Panc1 (cell line): ENCODE measurements at regions not wholly inside any gene's neighbourhood (a gene's known extent, or its start where the extent isn't known, plus 50 kb on each side); places are given as distances from the start of the nearest gene placed in this dataset.

Experiments used
- ATAC-seq: fragments of 200-7000 bp; cut with Tn5 transposase; 2 replicates; pipeline ENCODE4 v1.9.1; 2020; ENCODE audit warnings: mild to moderate bottlenecking, moderate library complexity
- BruUV-seq: library from RNA; stranded (reverse); fragments of 400-500 nt; replicated peaks from 2 replicates; lab custom pipeline; 2021; lab: Mats Ljungman, UMichigan
- CTCF ChIA-PET: fragments of 300-600 bp; sonication (Branson Sonifier 250); formaldehyde crosslinking; loops from one replicate; lab custom pipeline; 2022; ENCODE audit warnings: antibody characterized with exemption; lab: Charles Lee
- POLR2A ChIA-PET: fragments of 300-600 bp; sonication (Branson Sonifier 250); formaldehyde crosslinking; loops from one replicate; lab custom pipeline; 2022; ENCODE audit warnings: antibody characterized with exemption; lab: Charles Lee
- DNase-seq: peaks from one replicate; pipeline ENCODE4 v3.0.0-alpha.2; 2010; ENCODE audit warnings: low read depth, low spot score
- H3K27ac ChIP-seq: 2 replicates; pipeline ENCODE4 v1.5.1; 2011; ENCODE audit warnings: mild to moderate bottlenecking, low read length, inconsistent platforms
- H3K27me3 ChIP-seq: fragments of 200-500 bp; sonication (Bioruptor generic); 2 replicates; pipeline ENCODE4 v1.6.0; 2014; ENCODE audit warnings: low read length, inconsistent platforms; ENCODE audit not compliant: control insufficient read depth, insufficient read depth
- H3K36me3 ChIP-seq: fragments of 200-500 bp; sonication (Bioruptor generic); 2 replicates; pipeline ENCODE4 v1.5.1; 2014; ENCODE audit warnings: inconsistent platforms, mild to moderate bottlenecking, low read length, moderate library complexity; ENCODE audit not compliant: control insufficient read depth, insufficient read depth
- H3K4me1 ChIP-seq: 2 replicates; pipeline ENCODE4 v1.5.1; 2011; ENCODE audit warnings: inconsistent platforms, mild to moderate bottlenecking, low read length, moderate library complexity; ENCODE audit not compliant: control insufficient read depth, insufficient read depth
- H3K4me3 ChIP-seq, 2 experiments: 2 replicates each; pipeline ENCODE4 v1.5.1; 2011 to 2012; ENCODE audit warnings: low read depth in 2 of 2, low read length in 2 of 2, mild to moderate bottlenecking in 2 of 2, inconsistent platforms in 1 of 2, moderate library complexity in 1 of 2
- H3K9me3 ChIP-seq: fragments of 200-500 bp; sonication (Bioruptor generic); 2 replicates; pipeline ENCODE4 v1.5.1; 2014; ENCODE audit warnings: low read depth, mild to moderate bottlenecking, inconsistent platforms, low read length, moderate library complexity; ENCODE audit not compliant: control insufficient read depth, insufficient read depth
- POLR2AphosphoS5 ChIP-seq: IDR thresholded peaks from 2 replicates; pipeline ENCODE4 v1.6.1; 2012; ENCODE audit warnings: mild to moderate bottlenecking, low read depth, low read length, moderate library complexity
- SIN3A ChIP-seq: IDR thresholded peaks from 2 replicates; pipeline ENCODE4 v1.6.1; 2012; ENCODE audit warnings: low read depth, mild to moderate bottlenecking, low read length, moderate library complexity, borderline replicate concordance; ENCODE audit not compliant: insufficient read depth
- TCF7L2 ChIP-seq: IDR thresholded peaks from 2 replicates; pipeline ENCODE4 v1.6.1; 2011; ENCODE audit warnings: mild to moderate bottlenecking, low read depth, low read length, inconsistent platforms
- in situ Hi-C: cut with HindIII; loops from 2 replicates; pipeline ENCODE4 v1.10.0; 2016; ENCODE audit warnings: low sequenced_read_pairs, low pct_unique_long_range_greater_than_20kb
- intact Hi-C: fragments of 100-400 bp; cut with micrococcal nuclease; formaldehyde crosslinking; loops from one replicate; pipeline ENCODE4 v1.10.0; 2022; ENCODE audit not compliant: unreplicated experiment
- TF ChIP-seq, protein P1 (sequence below), 2 experiments: IDR thresholded peaks; 2 replicates each; pipeline ENCODE4 v1.6.1; 2011 to 2012; ENCODE audit warnings: low read depth in 2 of 2, control low read depth in 1 of 2, low read length in 1 of 2, mild to moderate bottlenecking in 1 of 2, moderate library complexity in 1 of 2; ENCODE audit not compliant: insufficient read depth in 1 of 2
- TF ChIP-seq, protein P2 (sequence below): fragments of 450-650 bp; IDR thresholded peaks from 2 replicates; pipeline ENCODE4 v1.5.1; 2017; ENCODE audit warnings: mild to moderate bottlenecking

DNA sequence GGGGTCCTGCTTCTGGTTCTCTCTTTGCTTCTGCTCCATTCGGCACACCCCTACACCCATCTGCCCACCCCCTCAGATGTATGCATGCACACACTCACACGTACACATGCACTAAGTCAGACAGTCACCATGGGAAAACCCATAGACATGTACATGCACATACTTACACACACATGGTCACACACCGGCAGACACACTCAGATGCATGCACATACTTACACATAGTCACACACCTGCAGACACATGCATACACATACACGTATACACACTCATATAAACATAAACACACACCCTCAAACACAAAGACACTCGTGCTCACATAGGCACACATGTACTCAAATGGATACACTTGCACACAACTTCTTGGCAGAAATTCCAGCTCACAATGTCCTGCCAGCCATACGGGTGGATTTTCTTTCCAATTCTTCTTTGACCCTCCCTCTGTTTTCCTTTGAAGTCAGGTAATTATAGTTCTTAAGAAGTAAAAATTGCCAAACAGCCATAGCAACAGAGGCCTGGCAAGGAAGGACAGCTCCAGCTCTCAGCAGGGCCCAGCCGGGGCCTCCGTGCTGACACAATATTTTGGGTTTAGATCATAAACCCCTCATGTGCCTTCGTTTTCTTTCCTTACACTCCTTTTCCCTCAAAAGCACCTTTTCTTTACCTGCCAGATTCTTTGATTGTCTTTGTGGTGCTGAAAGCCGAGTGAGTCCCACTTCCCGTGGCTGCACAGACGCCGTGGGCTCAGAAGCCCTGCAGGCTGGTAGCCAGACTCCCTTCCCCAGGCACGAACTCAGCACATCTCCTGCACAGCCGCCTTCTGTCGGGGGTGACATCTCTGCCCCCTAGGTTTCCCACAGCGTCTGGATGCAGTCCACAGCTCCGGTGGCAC, 195.7 kb downstream of the ARL4C start:
- Histone ChIP-seq H3K4me1 (peaks cover 64% of the 10 kb centered on the region), H3K36me3 (no peaks in the 10 kb centered on the region), H3K9me3 (no peaks in the 10 kb centered on the region), H3K27ac (peak overlapping the region; percentile 85), H3K4me3 (no peak overlapping the region), H3K27me3 (no peaks in the 10 kb centered on the region)
- DNase-seq, result no peak
- ATAC-seq, result no peak
- no TSS peak for BruUV-seq
- CTCF ChIA-PET, result no interaction called here
- intact Hi-C loops, result no loop called here
- in situ Hi-C loops, result no loop called here
- TF ChIP-seq TCF7L2 (peak; percentile 44; the same call in 1 of the 2 replicates), SIN3A (no peak)
- TF ChIP-seq, protein P1, sequence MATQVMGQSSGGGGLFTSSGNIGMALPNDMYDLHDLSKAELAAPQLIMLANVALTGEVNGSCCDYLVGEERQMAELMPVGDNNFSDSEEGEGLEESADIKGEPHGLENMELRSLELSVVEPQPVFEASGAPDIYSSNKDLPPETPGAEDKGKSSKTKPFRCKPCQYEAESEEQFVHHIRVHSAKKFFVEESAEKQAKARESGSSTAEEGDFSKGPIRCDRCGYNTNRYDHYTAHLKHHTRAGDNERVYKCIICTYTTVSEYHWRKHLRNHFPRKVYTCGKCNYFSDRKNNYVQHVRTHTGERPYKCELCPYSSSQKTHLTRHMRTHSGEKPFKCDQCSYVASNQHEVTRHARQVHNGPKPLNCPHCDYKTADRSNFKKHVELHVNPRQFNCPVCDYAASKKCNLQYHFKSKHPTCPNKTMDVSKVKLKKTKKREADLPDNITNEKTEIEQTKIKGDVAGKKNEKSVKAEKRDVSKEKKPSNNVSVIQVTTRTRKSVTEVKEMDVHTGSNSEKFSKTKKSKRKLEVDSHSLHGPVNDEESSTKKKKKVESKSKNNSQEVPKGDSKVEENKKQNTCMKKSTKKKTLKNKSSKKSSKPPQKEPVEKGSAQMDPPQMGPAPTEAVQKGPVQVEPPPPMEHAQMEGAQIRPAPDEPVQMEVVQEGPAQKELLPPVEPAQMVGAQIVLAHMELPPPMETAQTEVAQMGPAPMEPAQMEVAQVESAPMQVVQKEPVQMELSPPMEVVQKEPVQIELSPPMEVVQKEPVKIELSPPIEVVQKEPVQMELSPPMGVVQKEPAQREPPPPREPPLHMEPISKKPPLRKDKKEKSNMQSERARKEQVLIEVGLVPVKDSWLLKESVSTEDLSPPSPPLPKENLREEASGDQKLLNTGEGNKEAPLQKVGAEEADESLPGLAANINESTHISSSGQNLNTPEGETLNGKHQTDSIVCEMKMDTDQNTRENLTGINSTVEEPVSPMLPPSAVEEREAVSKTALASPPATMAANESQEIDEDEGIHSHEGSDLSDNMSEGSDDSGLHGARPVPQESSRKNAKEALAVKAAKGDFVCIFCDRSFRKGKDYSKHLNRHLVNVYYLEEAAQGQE (IDR thresholded peaks at IDR 0.05; ENCODE audit: insufficient read depth in 1 of 2, low read depth in 2 of 2, low read length in 1 of 2), result 0 out of 4 replicates have a peak, but pooled peaks of 1 of the 2 experiments have one; percentile 32
- POLR2A ChIA-PET, result no interaction called here

DNA sequence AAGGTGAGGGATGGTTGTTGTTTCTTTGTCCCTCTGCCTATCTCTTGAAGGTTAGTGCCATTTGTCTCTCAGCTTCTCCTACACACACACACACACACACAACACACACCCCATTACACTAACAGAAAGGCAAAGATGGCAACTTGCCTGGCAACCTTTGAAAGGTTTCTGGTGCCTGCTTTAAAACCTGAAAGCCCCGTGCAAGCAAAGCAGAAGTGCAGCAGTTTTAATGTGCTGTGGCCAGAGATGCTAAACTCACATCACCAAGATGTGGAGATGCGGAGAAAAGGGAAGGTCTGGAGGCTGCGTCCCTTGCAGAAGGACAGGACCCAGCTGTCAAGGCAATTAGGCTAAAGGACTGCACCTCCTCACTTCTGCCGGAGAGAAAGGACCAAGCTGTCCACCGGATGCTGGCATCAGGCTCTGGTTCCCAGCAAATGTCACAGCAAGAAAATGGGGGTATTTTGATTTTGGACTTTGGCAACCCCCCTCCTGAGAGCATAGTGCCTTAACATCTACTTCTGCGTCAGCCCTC, 196.4 kb downstream of the ARL4C start:
- no peak for ATAC-seq
- ChIA-PET CTCF (no interaction called here), POLR2A (interaction anchor here (0.5 to 0.6 kb wide), 2 partner anchors 62 to 130 kb away, joined by 3 to 8 read pairs; no protein-coding TSS in a partner anchor)
- Histone ChIP-seq H3K9me3 (no peaks in the 10 kb centered on the region), H3K4me1 (peaks cover 58% of the 10 kb centered on the region), H3K36me3 (no peaks in the 10 kb centered on the region), H3K4me3 (no peak overlapping the region), H3K27me3 (no peaks in the 10 kb centered on the region), H3K27ac (peak overlapping the region; percentile 87)
- intact Hi-C loops (no loop called here), in situ Hi-C loops (no loop called here)
- TF ChIP-seq, protein P2, sequence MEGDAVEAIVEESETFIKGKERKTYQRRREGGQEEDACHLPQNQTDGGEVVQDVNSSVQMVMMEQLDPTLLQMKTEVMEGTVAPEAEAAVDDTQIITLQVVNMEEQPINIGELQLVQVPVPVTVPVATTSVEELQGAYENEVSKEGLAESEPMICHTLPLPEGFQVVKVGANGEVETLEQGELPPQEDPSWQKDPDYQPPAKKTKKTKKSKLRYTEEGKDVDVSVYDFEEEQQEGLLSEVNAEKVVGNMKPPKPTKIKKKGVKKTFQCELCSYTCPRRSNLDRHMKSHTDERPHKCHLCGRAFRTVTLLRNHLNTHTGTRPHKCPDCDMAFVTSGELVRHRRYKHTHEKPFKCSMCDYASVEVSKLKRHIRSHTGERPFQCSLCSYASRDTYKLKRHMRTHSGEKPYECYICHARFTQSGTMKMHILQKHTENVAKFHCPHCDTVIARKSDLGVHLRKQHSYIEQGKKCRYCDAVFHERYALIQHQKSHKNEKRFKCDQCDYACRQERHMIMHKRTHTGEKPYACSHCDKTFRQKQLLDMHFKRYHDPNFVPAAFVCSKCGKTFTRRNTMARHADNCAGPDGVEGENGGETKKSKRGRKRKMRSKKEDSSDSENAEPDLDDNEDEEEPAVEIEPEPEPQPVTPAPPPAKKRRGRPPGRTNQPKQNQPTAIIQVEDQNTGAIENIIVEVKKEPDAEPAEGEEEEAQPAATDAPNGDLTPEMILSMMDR, result no peak
- no peak for TF ChIP-seq SIN3A
- TF ChIP-seq POLR2AphosphoS5, result no peak
- no peak for TF ChIP-seq TCF7L2
- no TSS peak for BruUV-seq
- DNase-seq, result no peak

DNA sequence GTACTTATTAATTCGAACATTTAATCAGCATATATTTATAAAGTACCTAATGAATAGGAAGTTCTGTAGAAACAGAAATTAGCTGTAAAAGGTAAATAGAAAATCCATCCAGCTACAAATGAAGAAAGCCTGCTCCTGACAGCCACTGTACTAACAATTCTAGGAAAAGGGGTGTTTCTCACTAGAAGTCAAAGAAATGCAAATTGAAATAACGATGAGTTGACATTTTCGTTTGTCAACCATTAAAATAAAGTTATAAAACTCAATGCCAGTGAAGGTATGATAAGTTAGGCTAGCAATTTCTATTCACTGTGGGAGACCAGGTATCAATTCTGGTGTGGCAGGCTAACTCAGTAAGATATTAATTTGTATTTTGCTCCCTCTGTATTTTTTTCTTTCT, 198.0 kb downstream of the ARL4C start:
- CTCF ChIA-PET, result no interaction called here

More for the DNA sequence above, 198.0 kb downstream of the ARL4C start:
- H3K27ac ChIP-seq, result peak overlapping the region; percentile 87
- no peak overlapping the region for H3K4me3 ChIP-seq
- intact Hi-C loops, result loop anchor here (10.0 kb wide), 1 partner anchor 66 kb away; no protein-coding TSS in a partner anchor
- DNase-seq (no peak), ATAC-seq (no peak)
- H3K36me3 ChIP-seq, result no peaks in the 10 kb centered on the region
- H3K27me3 ChIP-seq, result no peaks in the 10 kb centered on the region
- BruUV-seq, result no TSS peak
- TF ChIP-seq, protein P2, result no peak
- no peaks in the 10 kb centered on the region for H3K9me3 ChIP-seq
- in situ Hi-C loops, result no loop called here
- peaks cover 47% of the 10 kb centered on the region for H3K4me1 ChIP-seq
- POLR2A ChIA-PET, result no interaction called here
